Hindlimb muscle (tissue), 1 donor: ENCODE measurements at regions not wholly inside any gene's neighbourhood (a gene's known extent, or its start where the extent isn't known, plus 50 kb on each side); places are given as distances from the start of the nearest gene placed in this dataset.
"Not testable (repeated sequence)": the region's sequence is repeated elsewhere in the genome, so short reads cannot be mapped to it uniquely, and the experiment has no call there.

Source experiments
- DNase-seq: peaks from one replicate; pipeline ENCODE4 v3.0.0-alpha.2; 2013

- DNase-seq, result no peak
Observed at GRCh38 chr3:95705786-95706418, 1108.5 kb upstream of the EPHA6 start.

GRCh38 chr3:95707268-95707667 lies 1107.1 kb upstream of the EPHA6 start:
- no peak for DNase-seq

DNA sequence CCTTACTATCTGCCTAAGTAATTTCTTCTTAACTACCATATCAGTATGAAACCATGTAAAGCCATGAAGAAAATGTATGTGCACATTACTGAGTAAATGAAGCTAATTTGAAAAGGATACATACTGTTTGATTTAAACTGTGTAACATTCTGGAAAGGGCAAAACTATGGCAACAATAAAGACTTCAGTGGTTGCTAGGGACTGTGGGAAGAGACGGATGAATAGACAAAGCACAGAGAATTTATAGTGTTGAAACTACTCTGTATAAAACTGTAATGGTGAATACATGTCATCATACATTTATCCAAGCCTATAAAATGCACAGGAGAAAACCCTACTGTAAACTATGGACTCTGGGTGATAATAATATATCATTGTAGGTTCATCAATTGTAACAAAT lies 1103.7 kb upstream of the EPHA6 start:
- no peak for DNase-seq

DNA sequence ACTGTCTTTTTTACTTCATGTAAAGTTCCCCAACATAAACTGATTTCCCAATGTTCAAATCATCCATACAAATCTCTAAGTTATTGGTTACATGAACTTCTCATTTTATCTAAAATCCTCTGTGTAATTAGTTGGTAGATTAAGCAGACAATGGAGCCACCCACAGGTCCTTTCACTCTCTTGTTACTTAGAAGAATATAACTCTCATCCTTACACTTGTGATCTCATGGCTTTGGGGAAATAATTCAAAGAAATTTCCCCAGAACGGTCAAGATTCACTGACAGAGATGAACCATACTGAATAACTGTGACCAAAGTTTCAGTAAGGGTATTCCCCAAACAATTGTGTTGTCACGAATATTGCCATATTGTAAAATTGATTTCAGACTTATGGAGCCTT lies 1102.6 kb upstream of the EPHA6 start:
- no peak for DNase-seq

GRCh38 chr3:95715128-95715527 lies 1099.3 kb upstream of the EPHA6 start:
- no peak for DNase-seq

- DNase-seq, result no peak
Observed at GRCh38 chr3:95717048-95717447, 1097.3 kb upstream of the EPHA6 start.

GRCh38 chr3:95718168-95718567 lies 1096.2 kb upstream of the EPHA6 start:
- no peak for DNase-seq

DNA sequence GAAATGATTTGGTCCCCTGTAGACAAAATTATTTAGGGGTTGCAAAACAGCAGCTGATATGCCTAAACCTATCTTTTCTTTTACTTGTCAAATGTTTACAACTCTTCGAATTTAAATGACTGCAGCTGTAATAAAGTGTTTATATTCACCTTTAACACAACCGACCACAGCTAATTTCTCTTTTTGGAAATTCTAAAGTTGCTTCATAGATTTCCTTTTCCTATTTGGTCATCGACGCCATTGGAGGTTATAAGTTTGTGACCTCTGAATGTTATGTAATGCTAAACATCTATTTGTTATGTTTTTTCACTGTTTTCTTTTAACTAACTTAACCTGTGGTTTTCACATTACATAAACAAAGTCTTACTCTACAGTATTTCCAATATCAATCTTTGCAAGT lies 1094.9 kb upstream of the EPHA6 start:
- no peak for DNase-seq

GRCh38 chr3:95721938-95722337 lies 1092.5 kb upstream of the EPHA6 start:
- no peak for DNase-seq

GRCh38 chr3:95725770-95726169 lies 1088.6 kb upstream of the EPHA6 start:
- no peak for DNase-seq

- DNase-seq, result no peak
Observed at GRCh38 chr3:95731753-95732152, 1082.6 kb upstream of the EPHA6 start.

GRCh38 chr3:95733336-95733735 lies 1081.1 kb upstream of the EPHA6 start:
- DNase-seq, result no peak

GRCh38 chr3:95738045-95738444 lies 1076.3 kb upstream of the EPHA6 start:
- DNase-seq, result no peak

DNA sequence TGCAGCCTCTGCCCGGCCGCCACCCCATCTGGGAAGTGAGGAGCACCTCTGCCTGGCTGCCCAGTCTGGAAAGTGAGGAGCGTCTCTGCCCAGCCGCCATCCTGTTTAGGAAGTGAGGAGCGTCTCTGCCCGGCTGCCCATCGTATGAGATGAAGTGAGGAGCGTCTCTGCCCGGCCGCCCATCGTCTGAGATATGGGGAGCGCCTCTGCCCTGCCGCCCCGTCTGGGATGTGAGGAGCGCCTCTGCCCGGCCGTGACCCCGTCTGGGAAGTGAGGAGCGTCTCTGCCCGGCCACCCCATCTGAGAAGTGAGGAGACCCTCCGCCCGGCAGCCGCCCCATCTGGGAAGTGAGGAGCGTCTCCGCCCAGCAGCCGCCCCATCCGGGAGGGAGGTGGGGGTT lies 1069.5 kb upstream of the EPHA6 start:
- not testable (repeated sequence) for DNase-seq

- DNase-seq, result no peak
Observed at GRCh38 chr3:95750097-95750496, 1064.3 kb upstream of the EPHA6 start.

DNA sequence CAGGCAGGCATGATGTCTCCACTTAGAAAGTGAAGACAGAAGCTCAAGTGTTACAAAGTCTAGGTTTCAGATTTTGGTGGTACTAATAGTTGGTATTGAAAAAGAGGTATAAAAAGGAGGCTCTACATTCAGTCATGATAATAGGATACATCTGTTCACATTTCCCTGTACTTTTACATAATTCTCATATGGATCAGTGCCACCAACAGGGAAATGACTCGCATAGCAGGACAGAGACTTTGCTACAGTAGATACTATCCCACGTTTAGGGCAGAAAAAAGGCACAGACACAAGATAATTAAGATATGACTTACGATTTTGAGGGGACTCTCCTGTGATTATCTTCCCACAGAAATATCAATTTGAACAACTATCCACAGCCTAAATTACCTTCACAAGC lies 1062.9 kb upstream of the EPHA6 start:
- DNase-seq, result no peak

GRCh38 chr3:95752199-95752598 lies 1062.2 kb upstream of the EPHA6 start:
- no peak for DNase-seq

GRCh38 chr3:95758707-95759106 lies 1055.7 kb upstream of the EPHA6 start:
- DNase-seq, result no peak

DNA sequence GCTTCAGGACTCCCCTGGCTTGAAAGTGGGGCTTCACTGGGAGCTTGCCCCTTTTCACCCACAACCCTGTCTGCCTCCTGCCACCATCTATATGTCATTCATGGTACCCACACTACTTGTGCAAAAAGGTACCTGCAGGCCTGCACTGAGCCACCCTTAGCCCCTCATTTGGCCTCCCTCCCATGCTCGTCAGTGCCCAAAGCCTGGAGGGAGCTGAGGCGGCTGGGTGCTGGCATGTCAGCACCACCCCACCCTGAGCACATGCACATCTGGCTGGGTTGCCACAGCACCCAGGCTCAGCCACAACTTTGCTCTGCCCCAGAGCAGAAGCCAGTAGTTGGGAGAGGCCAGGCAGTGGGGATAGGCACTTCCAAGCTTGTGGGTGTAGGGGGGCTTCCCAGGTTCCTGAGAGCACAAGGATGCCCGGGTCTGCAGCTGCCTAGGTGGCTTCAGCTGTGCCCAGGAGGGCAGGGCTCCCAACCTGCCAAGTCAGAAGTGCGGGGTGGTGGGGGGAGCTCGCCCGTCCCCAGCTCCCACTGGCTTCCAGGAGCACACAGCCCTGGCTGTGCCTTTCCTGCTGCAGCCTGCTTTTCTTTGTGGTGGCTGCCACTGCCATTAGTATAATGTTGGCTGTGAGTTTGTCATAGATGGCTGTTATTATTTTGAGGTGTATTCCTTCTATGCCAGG lies 1054.6 kb upstream of the EPHA6 start:
- no peak for DNase-seq

DNA sequence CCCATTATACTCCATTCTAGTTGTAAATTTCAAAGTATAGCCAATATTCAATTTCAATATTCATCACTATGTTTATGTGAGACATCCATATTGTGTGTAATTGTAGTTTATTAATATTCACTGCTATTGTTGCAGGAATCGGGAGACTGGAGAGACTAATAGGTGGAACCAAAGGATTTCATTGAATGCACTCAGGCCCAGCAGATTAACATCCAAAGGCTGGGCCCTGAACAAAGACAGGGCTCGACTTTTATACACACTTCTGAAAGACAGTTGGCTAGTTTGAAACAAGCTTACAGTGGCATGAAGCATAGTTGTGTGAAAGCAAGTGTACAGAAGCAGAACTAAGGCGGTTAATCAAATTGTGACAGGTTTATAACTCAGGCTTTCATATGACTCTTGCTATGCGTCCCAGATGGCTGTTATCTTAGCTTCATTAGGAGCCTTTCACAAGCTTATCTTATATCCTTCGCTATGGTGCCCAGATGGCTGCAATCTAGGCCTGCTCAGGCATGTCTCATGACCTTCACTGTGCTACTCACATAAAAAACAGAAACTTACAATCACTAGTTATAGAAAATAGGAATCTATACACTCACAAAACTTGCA lies 1038.8 kb upstream of the EPHA6 start:
- DNase-seq, result no peak

DNA sequence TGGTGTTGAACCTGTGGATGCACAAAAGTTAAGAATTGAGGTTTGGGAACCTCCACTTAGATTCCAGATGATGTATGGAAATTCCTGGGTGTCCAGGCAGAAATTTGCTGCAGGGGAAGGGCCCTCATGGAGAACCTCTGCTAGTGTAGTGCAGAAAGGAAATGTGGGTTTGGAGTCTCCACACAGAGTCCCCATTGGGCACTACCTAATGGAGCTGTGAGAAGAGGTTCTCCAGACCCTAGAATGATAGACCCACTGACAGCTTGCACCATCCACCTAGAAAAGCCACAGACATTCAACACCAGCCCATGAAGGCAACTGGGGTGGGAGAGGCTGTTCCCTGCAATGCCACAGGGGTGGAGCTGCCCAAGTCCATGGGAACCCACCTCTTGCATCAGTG lies 1032.8 kb upstream of the EPHA6 start:
- no peak for DNase-seq

GRCh38 chr3:95789111-95789510 lies 1025.3 kb upstream of the EPHA6 start:
- DNase-seq, result no peak

DNA sequence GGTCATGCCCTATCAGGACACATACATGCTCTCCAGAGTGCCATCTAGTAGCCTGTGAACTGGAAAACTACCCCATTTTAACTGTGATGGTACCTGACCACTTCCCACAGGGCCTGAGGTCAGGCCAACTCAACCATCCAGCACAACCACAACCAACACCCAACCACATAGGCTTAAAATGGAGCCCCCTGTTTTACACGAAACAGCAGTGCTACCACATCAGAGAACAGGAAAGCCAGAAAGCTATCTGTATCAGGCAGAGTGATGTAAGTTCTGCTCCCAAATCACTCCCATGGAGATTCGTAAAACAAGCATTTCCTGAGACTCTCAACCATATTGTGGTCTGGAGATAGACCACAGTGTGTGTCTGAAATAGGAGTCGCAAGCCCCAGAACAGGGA lies 1017.3 kb upstream of the EPHA6 start:
- no peak for DNase-seq

- DNase-seq, result no peak
Observed at GRCh38 chr3:95798628-95799027, 1015.8 kb upstream of the EPHA6 start.
